SJCRH30 (cell line): ENCODE measurements at regions not wholly inside any gene's neighbourhood (a gene's known extent, or its start where the extent isn't known, plus 50 kb on each side); places are given as distances from the start of the nearest gene placed in this dataset.
A peak's percentile ranks its signal among the peaks of the same experiment; 100 is the strongest.

Source experiments
- DNase-seq, 2 experiments: peaks; one replicate each; pipeline ENCODE4 v3.0.0-alpha.2; 2015 to 2020
- H3K27ac ChIP-seq: fragments of 250-450 bp; sonication (Bioruptor Pico); 2 replicates; pipeline ENCODE4 v1.5.1; 2020; ENCODE audit warnings: mild to moderate bottlenecking, moderate library complexity
- H3K27me3 ChIP-seq: fragments of 250-450 bp; sonication (Bioruptor Pico); 2 replicates; pipeline ENCODE4 v1.5.1; 2020; ENCODE audit warnings: mild to moderate bottlenecking, moderate library complexity
- H3K36me3 ChIP-seq: fragments of 250-450 bp; sonication (Bioruptor Pico); 2 replicates; pipeline ENCODE4 v1.5.1; 2020; ENCODE audit warnings: mild to moderate bottlenecking, moderate library complexity
- H3K4me1 ChIP-seq: fragments of 250-450 bp; sonication (Bioruptor Pico); 2 replicates; pipeline ENCODE4 v1.5.1; 2020; ENCODE audit warnings: mild to moderate bottlenecking, moderate library complexity
- H3K4me3 ChIP-seq: fragments of 250-450 bp; sonication (Bioruptor Pico); 2 replicates; pipeline ENCODE4 v1.5.1; 2020; ENCODE audit warnings: mild to moderate bottlenecking, moderate library complexity
- H3K9me3 ChIP-seq: fragments of 250-450 bp; sonication (Bioruptor Pico); replicated peaks from 2 replicates; pipeline ENCODE4 v1.5.1; 2020; ENCODE audit warnings: mild to moderate bottlenecking, moderate library complexity

DNA sequence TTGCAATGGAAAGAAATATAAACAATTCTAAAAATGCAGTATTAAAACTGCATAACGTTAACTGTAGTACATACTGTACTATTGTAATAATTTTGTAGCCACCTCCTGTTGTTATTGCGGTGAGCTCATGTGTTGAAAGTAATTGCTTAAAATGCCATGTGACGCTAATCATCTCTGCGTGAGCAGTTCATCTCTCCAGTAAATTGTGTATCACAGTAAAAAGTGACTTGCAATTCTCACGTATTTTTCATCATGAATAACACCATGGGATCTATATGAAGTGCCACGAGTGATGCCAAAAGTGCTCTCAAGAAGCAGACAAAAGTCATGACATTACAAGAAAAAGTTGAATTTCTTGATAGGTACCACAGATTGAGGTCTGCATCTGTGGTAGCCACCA is 82.4 kb upstream of the CYYR1 start:
- Histone ChIP-seq H3K9me3 (peaks cover 13% of the 10 kb centered on the region), H3K4me1 (peaks cover 16% of the 10 kb centered on the region; the same call in 1 of the 2 replicates), H3K36me3 (no peaks in the 10 kb centered on the region), H3K27ac (no peak overlapping the region), H3K27me3 (no peaks in the 10 kb centered on the region), H3K4me3 (no peak overlapping the region)
- no peak for DNase-seq

DNA sequence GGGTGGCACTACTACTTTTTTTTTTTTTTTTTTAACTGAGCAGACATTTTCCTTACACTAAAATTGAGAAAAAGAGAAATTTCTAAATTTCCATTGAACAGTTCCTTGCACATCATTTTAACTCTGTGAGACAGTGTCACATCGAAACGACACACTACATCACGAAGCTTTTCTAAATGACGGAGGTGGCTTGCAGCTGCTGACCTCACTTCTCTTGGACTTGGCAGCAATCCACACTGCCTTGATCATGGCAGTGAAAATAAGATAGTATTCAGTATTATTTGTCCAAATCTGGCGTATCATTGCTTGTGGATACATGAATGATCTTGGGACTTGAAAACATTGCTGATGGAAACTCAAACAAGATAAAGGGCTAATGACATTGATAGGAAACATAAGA is 80.3 kb upstream of the CYYR1 start:
- no peaks in the 10 kb centered on the region for H3K36me3 ChIP-seq

DNA sequence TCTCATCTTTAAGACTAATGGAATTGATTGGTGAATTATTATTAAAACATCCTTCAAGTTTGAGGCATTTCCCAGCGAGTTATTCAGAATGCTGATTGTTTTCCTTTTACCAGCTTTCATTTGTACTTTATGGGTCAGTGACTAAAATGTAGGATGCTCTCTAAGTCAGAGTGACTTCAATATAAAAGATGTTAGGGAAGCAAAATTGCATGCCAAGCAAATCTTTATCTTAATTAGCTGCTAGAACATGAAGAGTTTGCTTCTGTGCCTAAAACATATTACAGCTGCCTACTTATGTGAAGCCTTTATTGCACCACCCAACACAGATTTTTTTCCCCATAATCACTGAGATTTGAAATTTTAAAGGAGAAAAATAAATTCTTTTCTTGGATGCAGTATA is 79.8 kb upstream of the CYYR1 start:
- Histone ChIP-seq H3K36me3 (no peaks in the 10 kb centered on the region), H3K27ac (no peak overlapping the region), H3K27me3 (no peaks in the 10 kb centered on the region), H3K9me3 (peaks cover 3% of the 10 kb centered on the region; the same call in 1 of the 2 replicates), H3K4me1 (peaks cover 8% of the 10 kb centered on the region; the same call in 1 of the 2 replicates), H3K4me3 (no peak overlapping the region)
- no peak for DNase-seq

More for the DNA sequence above, 80.3 kb upstream of the CYYR1 start:
- Histone ChIP-seq H3K27ac (no peak overlapping the region), H3K4me3 (no peak overlapping the region), H3K9me3 (peaks cover 3% of the 10 kb centered on the region; the same call in 1 of the 2 replicates), H3K4me1 (peaks cover 8% of the 10 kb centered on the region; the same call in 1 of the 2 replicates), H3K27me3 (no peaks in the 10 kb centered on the region)
- DNase-seq, result peak; percentile 45 to 67

DNA sequence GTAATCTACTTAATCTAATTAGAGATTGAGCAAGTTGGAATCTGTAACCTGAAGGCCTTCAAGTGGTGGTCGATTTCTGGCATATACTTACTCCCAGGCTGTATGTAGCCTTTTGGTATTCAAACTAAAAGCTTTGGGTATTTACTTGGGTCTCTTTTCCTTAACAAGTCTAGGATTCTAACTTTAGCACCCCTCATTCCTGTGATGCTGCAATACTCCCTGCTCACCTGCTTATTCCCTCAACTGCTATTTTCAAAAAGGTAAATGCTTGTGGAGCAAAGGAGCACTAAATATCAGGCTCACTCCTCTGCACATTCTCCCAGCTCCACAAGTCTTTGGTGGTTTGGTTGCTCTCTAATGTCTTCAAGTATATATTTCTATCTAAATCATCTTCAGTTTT is 68.0 kb upstream of the CYYR1 start:
- Histone ChIP-seq H3K36me3 (no peaks in the 10 kb centered on the region), H3K27me3 (no peaks in the 10 kb centered on the region), H3K4me1 (0 out of 2 replicates have a peak, but pooled peaks cover 4% of the 10 kb centered on the region), H3K4me3 (no peak overlapping the region), H3K9me3 (no peaks in the 10 kb centered on the region), H3K27ac (no peak overlapping the region)
- DNase-seq, result no peak

DNA sequence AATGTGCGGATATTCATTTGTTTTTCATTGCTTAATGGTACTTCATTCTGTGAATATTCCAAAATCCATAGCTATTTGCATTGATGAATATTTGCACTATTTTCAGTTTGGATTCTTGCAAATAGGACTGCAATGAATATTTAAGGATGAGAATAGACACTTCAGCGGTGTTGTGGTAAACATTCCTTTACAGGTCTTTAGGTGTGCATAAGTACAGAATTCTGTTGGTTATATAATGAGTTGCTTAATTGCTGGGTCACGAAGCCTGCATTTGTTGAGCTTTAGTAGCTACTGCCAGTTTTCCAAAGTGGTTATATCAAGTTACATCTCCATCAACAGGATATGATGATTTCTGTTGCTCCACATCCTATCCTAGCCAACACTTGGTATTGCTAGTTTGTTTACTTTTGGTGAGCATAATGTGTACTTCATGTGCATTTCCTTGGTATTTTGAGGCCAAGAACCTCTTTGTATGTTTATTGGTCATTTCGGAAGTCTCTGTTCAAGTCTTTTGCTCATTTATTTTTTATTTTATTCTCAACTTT is 64.2 kb upstream of the CYYR1 start:
- Histone ChIP-seq H3K27ac (no peak overlapping the region), H3K4me3 (no peak overlapping the region), H3K4me1 (0 out of 2 replicates have a peak, but pooled peaks cover 4% of the 10 kb centered on the region), H3K36me3 (no peaks in the 10 kb centered on the region), H3K9me3 (no peaks in the 10 kb centered on the region; the same call in 1 of the 2 replicates), H3K27me3 (no peaks in the 10 kb centered on the region)
- DNase-seq, result peak in 1 of 2 experiments; percentile 32

DNA sequence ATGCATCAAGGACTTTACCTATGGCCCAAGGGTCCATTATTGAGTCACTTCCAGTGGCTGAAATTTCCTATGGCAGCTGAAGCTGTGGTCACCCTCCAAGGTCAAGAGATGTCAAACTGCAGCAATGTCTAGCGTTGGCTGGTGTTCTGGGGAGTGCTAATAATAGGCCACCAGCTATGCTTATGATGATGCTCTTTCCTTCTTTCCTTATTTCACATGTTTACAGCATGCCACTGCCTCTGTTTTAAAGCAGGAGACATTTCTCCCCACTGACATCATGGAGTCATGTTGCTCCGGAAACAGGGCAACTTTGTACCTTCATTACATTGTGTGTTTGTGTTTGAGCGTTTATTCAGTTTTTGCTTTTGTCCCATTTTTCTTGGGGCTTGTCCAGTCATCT is 62.6 kb upstream of the CYYR1 start:
- H3K36me3 ChIP-seq, result no peaks in the 10 kb centered on the region
- 0 out of 2 replicates have a peak, but pooled peaks cover 4% of the 10 kb centered on the region for H3K4me1 ChIP-seq
- H3K27me3 ChIP-seq, result no peaks in the 10 kb centered on the region
- H3K27ac ChIP-seq, result no peak overlapping the region
- H3K9me3 ChIP-seq, result no peaks in the 10 kb centered on the region; the same call in 1 of the 2 replicates
- no peak for DNase-seq
- no peak overlapping the region for H3K4me3 ChIP-seq

DNA sequence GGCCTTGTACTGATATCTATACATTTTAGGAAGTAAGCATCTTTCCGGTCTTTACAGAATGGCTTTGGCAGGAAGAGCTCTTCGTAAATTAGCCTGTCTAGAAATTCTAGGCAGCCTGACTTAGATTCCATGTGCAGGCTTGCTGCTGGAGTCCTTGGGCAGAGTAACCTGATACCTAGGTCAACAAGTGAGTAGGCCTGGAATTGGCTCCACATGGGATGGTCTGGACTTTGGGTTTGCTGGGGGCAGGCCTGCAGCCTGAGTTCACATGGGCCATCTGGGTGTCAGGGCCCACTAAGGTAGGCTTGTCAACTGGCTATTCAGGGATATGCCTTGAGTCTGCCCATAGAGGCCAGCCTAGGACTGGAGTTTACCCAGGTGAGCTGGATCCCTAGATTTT is 59.6 kb upstream of the CYYR1 start:
- H3K36me3 ChIP-seq, result no peaks in the 10 kb centered on the region
- H3K27me3 ChIP-seq, result no peaks in the 10 kb centered on the region
- DNase-seq, result no peak
- H3K4me1 ChIP-seq, result 0 out of 2 replicates have a peak, but pooled peaks cover 3% of the 10 kb centered on the region
- H3K4me3 ChIP-seq, result no peak overlapping the region
- H3K9me3 ChIP-seq, result no peaks in the 10 kb centered on the region; the same call in 1 of the 2 replicates
- H3K27ac ChIP-seq, result no peak overlapping the region

DNA sequence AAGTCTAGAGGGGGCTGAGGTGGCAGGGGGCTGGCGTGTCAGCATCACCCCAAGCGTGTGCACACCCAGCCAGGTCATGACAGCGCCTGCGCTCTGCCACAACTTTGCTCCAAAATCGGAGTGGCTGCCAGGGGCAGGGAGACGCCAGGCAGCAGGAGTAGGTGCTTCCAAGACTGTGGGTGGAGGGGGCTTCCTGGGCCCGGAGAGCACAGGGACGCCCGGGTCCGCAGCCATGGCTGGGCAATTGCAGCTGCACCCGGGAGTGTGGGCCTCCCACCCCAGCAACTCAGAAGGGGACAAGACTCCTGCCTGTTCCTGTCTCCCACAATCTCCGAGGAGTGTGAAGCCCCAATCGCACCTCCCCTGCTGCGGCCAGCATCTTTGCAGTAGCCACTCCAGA is 53.1 kb upstream of the CYYR1 start:
- no peaks in the 10 kb centered on the region for H3K36me3 ChIP-seq

DNA sequence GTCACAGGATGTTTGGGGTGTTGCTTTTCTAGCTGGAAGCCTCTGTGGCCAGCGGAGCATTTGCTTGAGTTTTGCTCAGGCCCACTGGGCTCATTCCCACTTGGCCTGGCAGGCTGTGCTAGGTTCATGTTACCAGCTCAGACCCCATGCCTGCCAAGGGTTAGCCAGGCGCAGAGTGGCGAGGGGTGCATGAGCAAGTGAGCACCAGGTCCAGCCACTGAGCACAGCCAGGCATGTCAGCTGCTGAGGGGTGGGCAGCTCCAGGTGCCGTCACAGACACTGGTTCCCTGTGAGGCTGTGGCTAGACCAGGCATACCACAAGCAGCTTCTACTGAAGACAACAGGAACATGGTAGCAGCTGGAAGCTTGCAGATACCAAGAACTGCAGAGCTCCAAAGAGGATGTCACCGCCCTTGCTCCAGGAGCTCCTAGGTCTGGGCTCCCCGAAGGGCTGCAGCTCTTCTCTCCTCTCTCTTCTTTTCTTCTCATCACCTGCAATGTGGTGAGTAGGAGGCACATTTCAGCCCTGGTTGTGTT is 52.0 kb upstream of the CYYR1 start:
- Histone ChIP-seq H3K4me1 (no peaks in the 10 kb centered on the region), H3K27ac (no peak overlapping the region), H3K4me3 (no peak overlapping the region), H3K27me3 (no peaks in the 10 kb centered on the region), H3K36me3 (no peaks in the 10 kb centered on the region), H3K9me3 (no peaks in the 10 kb centered on the region)
- no peak for DNase-seq

More for the DNA sequence above, 53.1 kb upstream of the CYYR1 start:
- Histone ChIP-seq H3K4me3 (no peak overlapping the region), H3K4me1 (no peaks in the 10 kb centered on the region), H3K27ac (no peak overlapping the region), H3K27me3 (no peaks in the 10 kb centered on the region), H3K9me3 (no peaks in the 10 kb centered on the region)
- DNase-seq, result no peak
